HG02938 (cell line): ENCODE measurements at regions not wholly inside any gene's neighbourhood (a gene's known extent, or its start where the extent isn't known, plus 50 kb on each side); places are given as distances from the start of the nearest gene placed in this dataset.

Experiments used
- ATAC-seq: cut with Tn5 transposase; IDR thresholded peaks from one replicate; pipeline ENCODE4 v1.9.1; 2021; ENCODE audit warnings: mild to moderate bottlenecking, moderate library complexity; ENCODE audit not compliant: unreplicated experiment

DNA sequence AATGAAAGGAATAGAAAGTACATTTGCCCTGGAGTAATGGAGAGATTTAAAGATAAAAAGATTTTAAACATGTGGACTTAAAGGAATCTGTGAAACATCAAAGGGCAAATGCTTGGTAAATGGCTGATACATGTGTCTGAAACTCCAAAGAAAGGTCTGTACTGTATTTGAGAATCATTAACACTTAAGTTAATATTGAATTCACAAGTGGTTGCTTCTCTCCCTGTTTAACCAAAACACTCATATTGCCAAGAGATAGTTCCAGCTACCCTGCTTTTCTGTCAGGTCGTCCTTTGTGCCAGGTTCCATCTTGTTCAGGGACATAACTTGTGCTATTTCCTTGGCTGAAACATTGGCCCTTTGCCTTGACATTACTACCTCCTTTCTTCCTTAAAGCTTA is 171.3 kb upstream of the HS3ST5 start:
- ATAC-seq: no peak

DNA sequence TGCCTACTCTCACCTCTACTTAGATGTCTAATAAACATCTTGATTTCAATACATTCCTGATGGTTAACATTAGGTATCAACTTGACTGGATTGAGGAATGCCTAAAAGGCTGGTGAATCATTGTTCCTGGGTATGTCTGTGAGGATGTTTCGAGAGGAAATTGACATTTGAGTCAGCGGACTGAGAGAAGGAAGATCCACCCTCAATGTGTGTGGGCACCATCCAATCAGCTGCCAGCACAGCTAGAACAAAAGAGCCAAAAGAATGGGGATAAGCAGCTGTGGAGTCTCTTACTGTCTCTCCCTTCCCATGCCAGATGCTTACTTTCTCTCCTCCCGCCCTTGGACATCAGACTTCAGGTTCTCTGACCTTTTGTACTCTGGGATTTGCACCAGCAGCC is 128.6 kb upstream of the HS3ST5 start:
- ATAC-seq: no peak

DNA sequence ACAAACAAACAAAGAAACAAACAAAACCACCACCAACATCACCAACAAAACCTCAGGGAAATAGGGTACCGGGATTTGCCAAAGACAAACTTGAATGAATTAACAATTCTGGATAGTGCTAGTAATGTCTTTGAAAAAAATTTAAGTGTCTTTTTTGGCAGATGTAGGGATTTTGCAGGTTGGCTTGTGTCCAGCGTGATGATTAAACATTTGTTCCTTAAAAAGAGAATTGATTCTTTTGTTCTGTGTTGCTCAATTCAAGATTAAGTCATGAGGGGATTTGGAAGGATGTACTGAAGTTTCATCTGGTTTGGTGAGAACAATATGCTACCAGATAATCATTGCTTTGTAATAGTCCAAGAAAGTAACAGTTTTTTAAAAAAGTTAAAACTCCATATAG is 125.1 kb upstream of the HS3ST5 start:
- no peak for ATAC-seq

DNA sequence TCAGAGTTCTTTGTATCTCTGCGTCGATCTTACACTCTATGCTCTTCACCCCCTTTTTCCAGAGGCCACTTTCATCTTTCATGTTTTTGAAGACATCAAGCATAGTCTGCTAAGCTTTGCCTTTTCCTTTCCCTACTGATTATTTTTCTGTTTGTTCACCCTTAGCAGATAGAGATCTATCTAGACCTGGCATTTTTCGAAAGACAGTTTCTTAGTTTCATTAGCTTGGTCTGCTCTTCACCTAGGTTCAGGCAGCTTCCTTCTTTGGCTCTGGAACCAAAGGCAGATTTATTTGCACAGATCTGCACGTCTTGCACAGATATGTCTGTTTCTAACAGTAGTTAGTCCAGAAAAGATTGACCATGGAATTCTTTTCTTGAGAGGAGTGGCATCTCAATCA is 122.7 kb upstream of the HS3ST5 start:
- no peak for ATAC-seq

DNA sequence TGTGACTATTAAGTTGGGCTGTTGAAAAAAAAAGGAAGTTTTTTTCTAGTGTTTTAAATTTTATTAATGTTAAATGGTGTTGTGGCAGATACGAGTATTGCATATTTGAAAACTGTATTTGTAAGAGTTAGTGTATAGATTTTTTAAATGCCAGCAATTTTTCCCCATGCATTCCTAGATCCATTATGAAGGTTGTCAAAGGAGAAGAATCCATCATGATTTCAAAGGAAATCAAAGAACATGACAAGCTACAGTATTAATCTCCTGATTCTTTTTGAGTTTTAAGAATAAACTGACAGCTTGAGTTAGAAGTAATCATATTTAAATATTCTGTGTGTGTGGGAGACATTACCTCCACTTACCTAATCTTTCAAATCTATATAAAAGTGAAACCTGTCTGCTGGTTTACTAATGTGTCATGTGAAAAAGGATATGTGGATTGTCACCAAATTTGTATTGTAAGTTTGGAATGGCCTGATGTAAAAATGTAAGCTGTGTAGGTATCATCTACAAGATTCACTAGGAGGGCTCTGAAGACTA is 111.0 kb upstream of the HS3ST5 start:
- no peak for ATAC-seq

DNA sequence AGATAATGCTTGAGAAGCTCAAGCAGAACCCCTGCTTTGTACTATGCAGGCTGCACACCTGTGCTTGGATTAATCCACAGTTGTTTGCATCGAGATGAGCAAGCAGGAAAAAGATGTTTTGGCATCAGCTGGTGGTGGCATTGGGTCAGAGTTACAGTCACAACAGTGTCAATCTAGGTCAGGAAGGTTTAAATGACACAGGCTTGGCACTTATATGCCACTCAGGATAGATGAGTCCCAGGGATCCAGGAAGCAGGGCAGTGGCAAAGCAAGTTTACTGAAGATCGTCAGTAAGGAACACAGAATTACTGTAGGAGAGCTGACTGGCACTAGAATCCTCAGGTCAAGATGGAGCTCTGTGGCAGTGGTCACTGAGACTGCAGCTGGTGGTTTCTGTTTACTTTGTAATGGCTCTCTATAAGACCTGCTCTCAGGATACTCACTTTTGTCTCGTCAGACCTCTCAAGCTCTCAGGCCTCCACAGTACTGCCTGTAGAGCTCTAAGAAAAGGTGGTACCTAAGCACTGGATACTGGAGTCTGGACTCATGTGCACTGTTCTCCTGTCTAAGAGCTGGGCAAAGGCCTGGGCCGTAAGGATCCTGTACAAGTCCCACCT is 110.1 kb upstream of the HS3ST5 start:
- ATAC-seq: no peak

DNA sequence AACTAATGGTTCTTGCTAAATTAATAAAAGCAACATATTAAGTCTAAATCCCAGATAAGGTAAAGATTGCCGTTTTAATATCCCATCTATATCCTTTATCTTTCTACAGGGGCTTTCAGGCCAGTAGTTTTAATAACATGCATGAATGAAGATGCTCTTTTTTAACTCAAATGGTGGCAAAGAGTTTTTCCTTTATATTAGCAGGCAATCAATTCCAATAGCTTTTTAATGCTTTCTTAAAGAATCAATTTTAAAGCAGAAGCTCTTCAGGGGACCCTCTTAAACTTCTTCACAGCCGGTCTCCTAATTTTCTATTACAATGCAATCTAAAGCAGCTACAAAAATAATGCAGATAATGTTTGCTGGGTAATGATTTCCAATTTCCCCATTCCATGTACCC is 107.8 kb upstream of the HS3ST5 start:
- ATAC-seq: no peak

DNA sequence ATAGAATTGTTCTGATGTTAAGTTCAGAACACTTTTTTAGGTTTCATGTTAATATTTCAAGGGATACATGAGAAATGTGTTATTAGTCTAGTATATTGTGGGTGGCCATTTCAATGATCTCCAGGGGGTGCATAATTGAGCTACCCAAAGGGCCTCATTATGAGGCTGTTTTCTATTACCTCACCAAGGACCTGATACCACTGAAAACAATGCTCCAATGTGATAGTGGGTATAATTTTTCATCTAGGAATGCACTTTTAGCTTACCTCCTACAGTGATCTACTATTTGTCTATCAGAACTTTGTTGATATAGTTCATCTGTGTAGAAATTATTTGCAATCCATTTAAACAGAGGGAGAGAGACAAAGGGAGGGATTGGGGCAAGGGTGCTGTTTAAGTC is 106.8 kb upstream of the HS3ST5 start:
- no peak for ATAC-seq

DNA sequence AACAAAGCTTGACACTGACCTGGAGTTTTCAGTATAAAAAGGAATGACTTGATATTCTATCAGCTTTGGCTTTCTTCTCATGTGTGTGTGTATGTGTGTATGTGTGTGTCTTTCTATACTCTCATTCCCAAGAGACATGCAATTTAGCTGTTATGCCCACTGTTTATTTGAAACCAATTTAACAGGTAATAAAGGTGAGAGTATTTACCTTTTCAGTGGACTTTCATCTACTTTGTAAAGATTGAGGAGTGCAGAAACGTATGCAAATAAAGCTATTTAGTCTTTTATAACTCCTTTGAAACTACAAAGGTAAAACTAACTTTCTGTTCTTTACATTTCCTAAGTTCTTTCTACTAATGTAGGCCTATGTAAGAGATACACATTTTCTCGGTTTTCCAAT is 103.5 kb upstream of the HS3ST5 start:
- ATAC-seq: no peak

DNA sequence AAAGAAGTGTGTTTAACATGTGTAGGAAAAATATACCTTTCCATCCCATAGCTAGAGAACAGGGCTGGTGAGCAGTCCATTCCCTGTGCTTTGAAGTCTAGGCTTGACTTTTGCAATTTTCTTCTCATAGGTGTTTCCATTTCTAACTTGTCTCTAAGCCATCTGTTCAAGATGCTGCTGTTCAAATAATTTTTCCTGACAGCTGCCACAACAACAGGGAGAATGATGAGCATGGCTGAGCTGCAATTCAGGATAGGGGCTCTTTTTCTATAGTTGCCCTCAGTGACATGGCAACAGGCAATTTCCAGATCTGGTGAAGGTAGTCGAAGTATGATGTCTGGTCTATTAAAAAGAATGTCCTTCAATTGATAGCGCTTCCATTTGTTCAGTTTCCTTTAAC is 103.0 kb upstream of the HS3ST5 start:
- no peak for ATAC-seq

DNA sequence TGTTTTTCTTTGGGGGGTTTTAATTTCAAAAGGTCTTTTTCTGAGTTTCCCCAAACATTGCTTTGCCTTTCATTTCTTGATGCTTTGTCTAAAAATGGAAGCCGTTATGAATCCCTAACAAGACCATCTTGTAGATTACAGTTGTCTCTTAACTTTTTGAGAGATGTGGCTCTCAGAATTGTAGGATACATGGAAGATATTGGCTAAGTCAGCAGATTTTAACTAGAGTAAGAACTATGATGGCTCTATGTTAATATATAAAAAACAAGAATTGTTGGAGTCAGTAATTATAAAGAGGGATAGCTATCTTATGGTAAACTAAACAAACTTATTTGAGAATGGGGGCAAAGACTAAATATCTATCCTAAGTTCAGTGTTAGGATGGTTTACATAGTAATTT is 96.6 kb upstream of the HS3ST5 start:
- ATAC-seq: no peak

DNA sequence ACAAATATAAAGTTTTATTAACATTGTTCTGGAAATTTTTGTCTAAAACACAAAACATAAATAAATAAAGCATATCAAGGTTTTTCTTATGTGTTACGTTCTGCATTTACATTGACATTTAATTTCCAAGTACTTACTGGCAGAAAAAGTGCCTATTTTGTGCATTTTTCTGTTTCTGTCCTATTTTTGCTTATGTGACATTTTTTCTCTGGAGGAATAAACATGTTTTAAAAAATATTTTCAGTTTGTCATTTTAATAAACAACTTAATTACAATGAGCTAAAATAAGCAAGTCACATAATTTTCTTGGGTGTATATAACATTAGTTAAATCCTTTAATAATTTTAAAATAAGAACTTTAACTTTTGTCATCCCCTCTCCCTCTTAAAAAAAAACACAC is 94.4 kb upstream of the HS3ST5 start:
- ATAC-seq: no peak

DNA sequence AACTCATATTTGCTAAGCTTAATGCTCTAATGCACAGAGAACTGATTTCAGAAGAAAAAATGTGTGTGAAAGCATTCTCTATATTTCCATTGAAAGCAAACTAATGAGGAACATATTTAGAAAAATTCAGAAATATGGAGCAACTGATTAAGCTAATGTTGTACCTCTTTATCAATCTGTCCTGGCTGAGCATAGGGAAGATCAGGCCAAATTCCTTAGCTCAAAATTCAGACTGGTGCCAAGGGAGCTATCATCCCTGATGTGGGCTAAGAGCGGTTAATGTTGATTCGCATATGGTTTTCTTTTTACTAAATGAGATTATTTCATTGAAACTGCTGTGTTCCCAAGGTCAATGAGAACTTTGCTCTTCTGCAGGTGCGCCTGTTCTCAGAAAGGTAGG is 93.9 kb upstream of the HS3ST5 start:
- no peak for ATAC-seq

DNA sequence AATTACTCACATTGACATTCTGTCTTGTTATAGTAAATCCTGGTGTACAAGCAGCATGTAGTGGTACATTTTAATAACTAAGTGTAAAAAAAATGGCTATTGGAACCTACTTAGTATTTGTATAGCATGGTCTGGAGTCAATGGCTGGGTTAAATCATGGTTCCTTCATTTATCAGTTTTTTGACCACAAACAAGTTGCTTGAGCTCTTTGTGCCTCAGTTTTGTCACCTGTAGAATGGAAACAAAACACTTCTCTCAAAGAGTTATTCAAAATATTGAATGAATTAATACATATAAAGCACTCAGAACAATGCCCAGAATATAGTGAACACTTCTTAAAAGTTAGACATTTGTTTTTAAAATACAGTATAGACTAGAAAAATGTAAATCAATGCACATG is 93.2 kb upstream of the HS3ST5 start:
- no peak for ATAC-seq

DNA sequence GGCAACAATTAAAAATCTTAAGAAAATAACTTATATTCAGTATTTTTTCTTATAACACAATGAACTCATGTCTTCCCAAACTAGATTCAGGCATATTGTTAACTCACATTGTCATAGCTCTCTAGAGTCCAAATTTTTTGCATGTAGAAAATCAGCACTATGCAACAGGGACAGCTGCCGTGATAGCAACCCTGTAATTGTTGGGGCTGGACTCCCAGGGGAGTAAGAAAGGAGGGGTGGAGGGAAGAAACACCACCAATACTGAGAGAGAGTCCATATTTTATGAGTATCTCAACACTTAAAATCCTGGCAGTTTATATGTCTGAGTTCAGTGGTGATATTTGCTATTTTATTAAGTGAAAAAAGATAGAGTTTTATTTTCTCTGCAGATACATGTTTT is 89.6 kb upstream of the HS3ST5 start:
- ATAC-seq: no peak

DNA sequence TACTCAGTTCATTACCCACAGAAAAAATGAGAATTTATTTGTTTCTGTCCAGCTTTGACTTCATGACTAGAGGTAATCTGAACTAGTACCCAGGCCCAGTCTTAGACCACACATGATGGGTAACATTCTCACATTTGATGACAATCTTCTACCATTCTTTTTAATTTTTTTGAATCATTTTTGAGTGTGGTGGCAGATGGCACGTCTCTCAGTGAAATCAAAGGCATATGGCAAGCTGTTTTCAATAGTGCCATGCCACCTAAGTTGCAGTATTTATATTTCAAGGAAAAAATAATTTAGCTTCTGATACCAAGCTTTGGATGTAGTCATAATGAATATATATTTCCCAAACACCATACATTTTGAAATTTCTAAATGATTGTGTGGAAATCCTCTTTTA is 88.8 kb upstream of the HS3ST5 start:
- no peak for ATAC-seq

DNA sequence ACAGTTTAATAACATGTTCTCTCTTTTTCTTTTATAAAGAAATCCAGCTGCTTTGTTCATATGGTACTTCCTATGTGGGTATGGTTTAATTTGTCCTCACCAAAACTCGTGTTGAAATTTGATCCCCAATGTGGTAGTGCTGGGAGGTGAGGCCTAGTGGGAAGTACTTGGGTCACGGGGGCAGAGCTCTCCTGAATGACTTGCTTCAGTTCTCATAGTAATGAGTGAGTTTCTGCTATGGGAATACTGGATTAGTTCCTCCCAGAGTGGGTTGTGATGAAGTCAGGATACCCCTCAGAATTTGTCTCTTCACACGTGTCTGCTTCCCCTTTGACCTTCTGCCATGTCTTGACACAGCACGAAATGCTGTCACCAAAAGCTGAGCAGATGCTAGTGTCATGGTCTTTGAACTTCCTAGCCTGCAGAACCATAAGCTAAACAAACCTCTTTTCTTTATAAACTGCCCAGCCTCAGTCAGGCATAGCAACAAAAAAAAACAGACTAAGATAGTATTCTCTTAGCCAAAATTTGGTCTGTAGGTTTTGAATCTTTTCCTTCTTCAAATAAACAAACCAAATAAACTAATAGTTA is 87.8 kb upstream of the HS3ST5 start:
- ATAC-seq: no peak

DNA sequence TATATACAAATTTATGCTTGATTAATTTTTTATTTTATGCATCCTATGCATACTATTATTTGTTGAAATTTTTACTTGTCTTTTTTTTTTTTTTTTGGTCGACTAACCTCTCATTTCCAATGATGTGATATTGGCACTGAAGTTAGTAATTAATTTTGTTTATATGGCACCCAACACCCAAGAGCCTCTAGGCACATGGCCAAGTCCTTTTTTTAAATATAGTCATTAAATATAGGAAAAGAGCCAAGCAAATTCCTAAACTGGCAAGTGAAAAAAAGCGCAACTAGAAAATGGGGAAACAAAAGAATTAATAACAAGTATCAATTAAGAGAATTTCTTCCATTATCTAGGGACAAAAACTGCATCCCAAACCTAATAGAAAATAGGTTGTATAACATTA is 85.5 kb upstream of the HS3ST5 start:
- ATAC-seq: no peak

DNA sequence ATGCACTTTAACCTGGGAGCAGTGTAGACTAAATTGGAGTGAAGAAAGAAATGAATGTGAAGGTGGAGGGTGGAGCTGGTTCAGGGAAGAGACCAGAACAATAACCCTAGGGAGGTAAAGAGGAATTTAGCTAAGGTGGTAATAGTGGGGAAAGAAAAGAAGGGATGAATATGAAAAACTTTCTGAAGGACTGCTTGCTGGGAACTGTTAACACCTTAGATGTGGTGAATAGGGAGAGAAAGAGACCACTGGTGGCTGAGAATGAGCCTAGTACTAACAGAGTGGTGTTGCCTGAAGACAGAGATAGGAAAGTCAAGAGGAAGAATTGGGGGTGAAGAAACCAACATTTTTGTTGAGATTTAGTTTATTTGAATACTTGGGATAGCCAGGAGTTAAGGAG is 78.4 kb upstream of the HS3ST5 start:
- ATAC-seq: no peak

DNA sequence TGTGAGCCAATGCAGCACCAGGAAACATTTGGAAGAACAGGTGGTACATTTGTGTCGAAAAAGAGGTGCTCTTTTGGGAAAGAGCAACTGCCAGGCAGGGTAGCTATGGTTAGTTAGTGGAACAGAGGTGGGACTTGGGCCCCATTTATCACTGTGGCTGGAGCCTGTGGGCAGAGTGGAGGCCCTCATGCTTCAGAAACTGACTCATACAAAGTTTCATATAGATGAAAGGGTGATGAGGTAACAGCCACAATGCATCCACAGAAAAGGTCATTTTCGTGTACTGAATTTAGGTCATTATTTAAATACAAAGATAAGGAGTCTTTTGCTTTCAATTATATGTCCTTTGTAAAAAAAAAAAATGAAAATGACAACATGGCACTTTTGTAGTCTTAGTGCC is 76.4 kb upstream of the HS3ST5 start:
- peak; percentile 98 for ATAC-seq

DNA sequence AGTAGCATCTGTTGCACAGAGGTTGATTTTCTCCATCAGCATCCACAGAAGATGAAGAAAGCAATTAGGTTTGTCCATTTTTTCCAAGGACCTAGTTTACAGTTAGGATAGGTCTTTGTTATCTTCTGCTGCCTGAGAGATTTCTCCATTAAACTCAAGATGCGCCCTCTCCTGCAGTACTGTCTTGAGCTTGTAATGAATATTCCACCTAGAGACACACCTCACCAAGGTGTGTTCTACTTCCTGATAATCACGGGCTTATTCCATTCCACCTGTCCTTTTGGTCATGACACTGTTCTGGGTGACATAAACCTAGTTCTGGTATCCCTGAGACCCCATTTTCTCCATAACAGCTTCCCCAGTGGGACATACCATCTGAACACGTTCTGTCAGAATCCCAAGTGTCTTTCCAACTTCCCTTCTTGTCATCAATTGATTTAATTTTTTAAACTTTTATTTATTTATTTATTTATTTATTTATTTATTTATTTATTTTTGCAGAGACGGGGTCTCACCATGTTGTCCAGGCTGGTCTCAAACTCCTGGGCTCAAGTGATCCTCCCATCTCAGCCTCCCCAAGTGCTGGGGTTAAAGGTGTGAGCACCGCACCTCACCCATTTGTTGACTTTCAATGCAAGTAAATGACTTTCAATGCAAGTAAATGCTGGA is 75.6 kb upstream of the HS3ST5 start:
- no peak for ATAC-seq

DNA sequence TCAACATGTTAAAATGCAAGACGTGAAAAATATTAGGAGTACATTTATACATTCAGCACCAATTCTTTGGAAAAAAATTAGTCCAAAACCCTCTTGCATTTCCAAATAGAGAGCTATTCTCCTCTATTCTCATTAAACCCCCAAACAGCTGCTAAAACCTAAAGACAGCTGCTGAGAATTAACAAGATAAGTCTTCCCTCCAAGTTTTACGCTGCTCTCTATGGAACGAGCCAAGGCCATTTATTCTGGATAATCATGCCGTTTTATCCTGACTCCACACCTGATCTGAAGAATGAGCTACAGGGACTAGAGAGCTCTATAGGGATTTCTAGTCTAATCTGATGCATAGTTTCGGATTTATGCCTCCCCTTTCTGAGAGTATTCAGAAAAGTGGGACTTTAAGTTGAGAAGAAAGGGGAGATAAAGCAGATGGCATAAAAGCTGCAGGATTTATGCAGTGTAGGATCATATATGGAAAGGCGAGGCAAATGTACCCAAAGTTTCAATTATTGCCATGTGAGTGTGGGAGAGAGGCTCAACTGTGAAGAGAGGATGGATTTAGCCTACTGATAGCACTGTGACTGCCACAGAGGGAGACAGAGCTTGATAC is 64.7 kb upstream of the HS3ST5 start:
- ATAC-seq: no peak
